OCI-M2 (cell line): ENCODE measurements at regions not wholly inside any gene's neighbourhood (a gene's known extent, or its start where the extent isn't known, plus 50 kb on each side); places are given as distances from the start of the nearest gene placed in this dataset.

Experiments used
- DNase-seq: peaks from one replicate; lab custom pipeline; 2025; ENCODE audit not compliant: unreplicated experiment; lab: John Stamatoyannopoulos, UW

- no peak for DNase-seq
Observed at GRCh38 chr10:113219446-113219845, 269.4 kb downstream of the TCF7L2 start.

GRCh38 chr10:113221756-113222168, 271.7 kb downstream of the TCF7L2 start:
- no peak for DNase-seq

GRCh38 chr10:113222207-113222606, 272.2 kb downstream of the TCF7L2 start:
- no peak for DNase-seq

GRCh38 chr10:113225364-113225763, 275.3 kb downstream of the TCF7L2 start:
- DNase-seq = no peak

- DNase-seq = no peak
Observed at GRCh38 chr10:113225903-113226302, 275.9 kb downstream of the TCF7L2 start.

- DNase-seq = no peak
Observed at GRCh38 chr10:113226399-113226798, 276.4 kb downstream of the TCF7L2 start.

GRCh38 chr10:113226831-113227445, 276.9 kb downstream of the TCF7L2 start:
- DNase-seq = no peak

GRCh38 chr10:113228530-113228929, 278.5 kb downstream of the TCF7L2 start:
- DNase-seq = no peak

GRCh38 chr10:113230011-113230610, 280.1 kb downstream of the TCF7L2 start:
- no peak for DNase-seq

- DNase-seq = no peak
Observed at GRCh38 chr10:113232928-113233511, 283.0 kb downstream of the TCF7L2 start.

GRCh38 chr10:113234481-113234880, 284.4 kb downstream of the TCF7L2 start:
- no peak for DNase-seq

- no peak for DNase-seq
Observed at GRCh38 chr10:113235508-113235907, 285.5 kb downstream of the TCF7L2 start.

GRCh38 chr10:113236998-113237397, 287.0 kb downstream of the TCF7L2 start:
- no peak for DNase-seq

- DNase-seq = no peak
Observed at GRCh38 chr10:113239566-113240350, 289.7 kb downstream of the TCF7L2 start.

- no peak for DNase-seq
Observed at GRCh38 chr10:113240736-113241135, 290.7 kb downstream of the TCF7L2 start.

GRCh38 chr10:113241599-113242360, 291.7 kb downstream of the TCF7L2 start:
- DNase-seq = no peak

GRCh38 chr10:113243311-113243710, 293.3 kb downstream of the TCF7L2 start:
- no peak for DNase-seq

GRCh38 chr10:113244750-113245149, 294.7 kb downstream of the TCF7L2 start:
- DNase-seq = no peak

GRCh38 chr10:113245286-113245685, 295.2 kb downstream of the TCF7L2 start:
- no peak for DNase-seq

GRCh38 chr10:113247050-113247449, 297.0 kb downstream of the TCF7L2 start:
- no peak for DNase-seq
